ENCODE measurements at regions not wholly inside any gene's neighbourhood (a gene's known extent, or its start where the extent isn't known, plus 50 kb on each side); places are given as distances from the start of the nearest gene placed in this dataset.
"Not testable (repeated sequence)": the region's sequence is repeated elsewhere in the genome, so short reads cannot be mapped to it uniquely, and the experiment has no call there.

DNA sequence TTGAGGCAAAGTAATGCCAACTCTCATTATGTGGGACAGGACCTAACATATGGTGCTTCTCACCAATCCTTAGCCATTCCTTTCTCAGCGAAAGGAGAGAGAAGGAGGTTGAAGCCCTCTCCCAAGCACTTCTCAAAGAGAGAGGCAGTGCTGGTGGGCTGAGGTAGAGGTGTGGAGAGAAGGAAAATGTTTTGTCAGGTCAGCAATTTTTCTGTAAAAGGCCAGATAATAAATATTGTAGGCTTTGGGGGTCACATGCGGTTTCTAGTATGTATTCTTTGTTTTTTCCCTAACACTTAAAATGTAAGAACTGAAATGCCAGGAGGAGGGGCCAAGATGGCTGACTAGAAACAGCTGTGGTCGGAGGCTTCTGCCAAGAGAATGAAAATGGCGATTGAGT lies 225.0 kb upstream of the NPY start:
- no peak for DNase-seq

DNA sequence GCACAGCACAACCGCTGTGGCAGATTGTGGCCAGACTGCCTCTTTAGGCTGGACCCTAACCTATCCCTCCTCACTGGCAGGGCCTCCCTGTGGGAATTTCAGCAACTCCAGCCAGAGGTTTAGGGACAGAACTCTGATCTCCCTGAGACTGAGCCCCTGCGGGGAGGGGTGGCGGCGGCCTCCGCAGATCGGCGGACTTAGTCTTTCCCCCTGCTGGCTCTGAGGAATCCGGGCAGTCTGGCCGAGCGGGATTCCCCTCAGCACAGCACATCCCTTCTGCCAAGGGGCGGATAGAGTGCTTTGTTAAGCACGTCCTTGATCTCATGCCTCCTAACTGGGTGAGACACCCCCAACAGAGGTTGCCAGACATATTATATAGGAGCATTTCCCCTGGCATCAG lies 224.2 kb upstream of the NPY start:
- no peak for DNase-seq

DNA sequence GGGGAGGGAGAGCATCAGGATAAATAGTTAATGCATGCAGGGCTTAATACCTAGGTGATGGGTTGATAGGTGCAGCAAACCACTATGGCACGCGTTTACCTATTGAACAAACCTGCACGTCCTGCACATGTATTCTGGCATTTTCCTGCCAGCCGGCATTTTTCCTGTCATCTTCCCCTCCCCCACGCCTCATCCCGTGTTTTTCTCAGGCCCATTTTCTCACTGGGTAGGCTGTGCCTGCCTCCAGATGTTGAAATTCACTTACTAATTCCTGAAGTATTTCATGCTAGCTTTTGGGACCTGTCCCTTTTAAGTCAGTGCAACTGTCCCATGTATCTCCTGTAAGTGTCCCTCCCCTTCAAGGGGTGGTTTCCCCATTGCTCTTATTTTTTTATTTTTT lies 220.3 kb upstream of the NPY start:
- no peak for DNase-seq

DNA sequence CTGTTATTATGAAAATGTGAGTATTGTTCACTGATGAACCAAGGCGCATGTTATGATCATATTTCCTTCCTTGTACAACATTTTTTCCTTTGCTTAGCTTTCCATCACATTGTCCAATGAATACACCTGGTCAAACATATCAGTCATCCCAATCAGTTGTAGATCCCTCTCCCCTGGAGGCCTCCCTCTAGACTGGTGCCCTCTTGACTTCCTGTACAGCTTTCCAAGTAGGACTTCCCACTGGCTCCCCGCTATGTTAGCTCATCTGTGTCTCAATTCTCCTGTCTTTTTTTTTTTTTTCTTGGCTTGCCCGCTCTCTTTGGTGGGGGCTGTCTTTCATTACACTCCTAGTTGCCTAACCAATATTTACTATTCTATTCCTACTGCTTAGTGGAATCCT lies 214.2 kb upstream of the NPY start:
- DNase-seq = no peak

DNA sequence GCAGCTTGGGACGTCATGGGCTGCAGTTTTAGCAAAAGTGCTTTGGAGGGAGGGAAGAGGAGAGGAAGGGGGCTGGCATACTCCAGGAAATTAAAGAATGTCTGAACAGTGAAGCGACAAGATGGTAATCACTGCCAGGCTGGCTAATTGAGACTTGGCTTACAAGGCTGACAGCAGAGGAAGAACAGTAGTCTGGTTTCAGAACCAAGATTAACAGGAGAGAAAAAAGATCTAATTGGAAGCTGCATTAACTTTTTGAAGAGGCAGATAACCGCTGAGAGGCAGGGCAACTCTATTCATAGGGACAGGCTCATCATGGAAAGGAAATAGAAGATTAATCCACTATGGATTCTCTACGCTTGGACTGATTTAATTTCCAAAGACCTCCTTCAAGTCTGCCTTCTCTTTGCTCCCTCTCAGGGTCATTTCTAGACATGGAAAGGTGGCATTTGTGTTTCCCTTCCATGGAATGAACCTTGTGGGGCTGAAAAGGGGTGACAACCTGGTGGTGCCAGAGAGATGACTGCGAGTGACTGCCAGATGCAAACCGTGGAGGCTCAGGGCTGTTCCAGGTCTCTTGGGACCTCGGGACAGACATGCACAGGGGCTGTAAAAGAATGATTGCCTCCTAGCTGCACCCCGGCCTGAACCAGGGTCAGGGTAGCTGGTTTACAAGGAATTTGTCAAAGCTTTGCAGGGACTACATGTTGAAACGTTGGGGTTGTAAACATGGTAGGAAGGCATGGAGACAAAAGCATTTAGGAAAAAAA lies 210.2 kb upstream of the NPY start:
- no peak for DNase-seq

DNA sequence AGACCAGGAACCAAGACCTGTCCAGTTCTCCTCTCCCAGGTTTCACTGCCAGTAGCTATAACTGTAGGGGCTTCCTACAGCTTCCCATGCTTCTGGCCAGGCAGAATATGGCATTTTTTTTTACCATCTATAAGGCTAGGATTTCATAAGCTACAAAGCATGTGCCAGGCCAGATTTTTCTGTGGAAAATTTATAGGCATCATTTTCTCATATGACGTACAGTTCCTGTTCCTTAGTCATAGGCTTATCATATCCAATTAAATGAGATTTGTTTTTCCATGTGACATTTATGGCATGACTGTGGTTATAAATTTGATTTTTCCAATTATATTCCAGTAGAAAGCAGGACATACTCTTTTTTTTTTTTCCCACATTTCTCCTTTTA lies 208.6 kb upstream of the NPY start:
- no peak for DNase-seq

DNA sequence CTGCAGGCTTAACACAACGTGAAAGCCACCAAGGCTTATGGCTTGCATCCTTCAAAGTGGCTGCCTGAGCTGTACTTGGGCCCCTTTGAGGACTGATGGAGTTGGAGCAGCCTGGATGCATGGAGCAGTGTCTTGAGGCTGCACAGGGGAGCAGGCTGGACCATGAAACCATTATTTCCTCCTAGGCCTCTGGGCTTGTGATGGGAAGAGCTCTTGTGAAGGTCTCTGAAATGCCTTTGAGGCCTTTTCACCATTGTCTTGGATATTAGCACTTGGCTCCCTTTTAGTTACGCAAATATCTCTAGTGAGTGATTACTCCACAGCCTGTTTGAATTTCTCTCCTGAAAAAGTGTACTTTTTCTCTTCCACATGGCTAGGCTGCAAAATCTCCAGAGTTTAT lies 201.2 kb upstream of the NPY start:
- DNase-seq = no peak

DNA sequence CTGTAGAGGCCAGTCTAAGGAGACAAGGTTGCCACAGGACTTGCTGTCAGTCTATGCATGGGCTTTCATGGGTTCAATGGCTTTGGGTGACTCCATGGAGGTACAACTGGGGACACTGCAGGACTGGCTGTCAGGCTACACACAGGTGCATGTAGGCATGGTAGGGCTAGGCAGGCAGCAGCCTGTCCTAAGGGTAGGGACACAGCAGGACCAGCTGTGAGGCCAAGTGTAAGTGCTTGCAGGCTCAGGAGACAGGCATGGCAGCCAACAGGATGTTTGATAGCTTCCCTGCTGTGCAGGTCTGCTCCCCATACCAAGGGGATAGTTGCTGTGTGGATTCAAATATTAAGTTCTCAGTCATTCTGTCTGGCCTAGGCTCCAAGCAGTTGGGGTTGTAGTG lies 181.0 kb upstream of the NPY start:
- no peak for DNase-seq

DNA sequence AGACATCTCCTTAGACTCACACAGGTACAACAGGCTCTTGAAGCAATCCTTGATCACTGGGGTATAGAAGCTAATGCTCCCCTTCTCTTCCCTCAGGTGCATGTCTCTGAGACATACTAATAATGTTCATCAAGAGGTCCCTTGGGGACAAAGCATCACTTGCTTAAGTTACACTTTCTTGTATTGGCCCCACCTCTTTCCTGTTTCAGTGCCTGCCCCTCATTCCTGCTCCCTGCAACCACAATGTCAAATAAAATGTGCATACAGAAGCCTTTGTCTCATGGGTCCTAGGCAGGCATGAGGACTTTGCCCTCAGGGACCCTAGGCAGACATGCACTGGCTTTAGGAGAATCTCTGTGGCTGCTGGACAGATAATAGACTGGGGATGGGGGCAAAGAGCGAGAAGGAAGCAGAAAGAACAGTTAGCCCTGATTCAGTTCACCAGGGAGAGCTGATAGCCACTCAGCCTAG lies 175.0 kb upstream of the NPY start:
- DNase-seq = no peak

DNA sequence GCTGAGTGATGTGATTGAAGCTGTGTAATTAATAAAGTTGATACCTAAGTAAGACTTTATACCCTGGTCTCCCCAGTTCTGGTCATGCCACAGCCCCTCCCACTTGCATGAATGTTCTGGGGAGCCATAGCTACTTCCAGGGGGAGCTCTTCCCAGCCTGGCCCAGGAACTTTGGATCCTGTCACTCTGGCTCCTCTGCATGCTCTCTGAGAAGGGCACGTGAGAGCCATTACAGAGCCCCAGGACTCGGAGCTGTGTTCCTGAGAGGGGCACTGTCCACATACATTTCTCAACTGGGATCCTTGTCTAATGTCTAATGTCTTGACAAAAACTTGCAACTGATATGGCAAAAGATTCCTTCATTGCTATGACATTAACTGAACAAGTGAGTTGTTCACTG lies 173.9 kb upstream of the NPY start:
- DNase-seq = no peak

DNA sequence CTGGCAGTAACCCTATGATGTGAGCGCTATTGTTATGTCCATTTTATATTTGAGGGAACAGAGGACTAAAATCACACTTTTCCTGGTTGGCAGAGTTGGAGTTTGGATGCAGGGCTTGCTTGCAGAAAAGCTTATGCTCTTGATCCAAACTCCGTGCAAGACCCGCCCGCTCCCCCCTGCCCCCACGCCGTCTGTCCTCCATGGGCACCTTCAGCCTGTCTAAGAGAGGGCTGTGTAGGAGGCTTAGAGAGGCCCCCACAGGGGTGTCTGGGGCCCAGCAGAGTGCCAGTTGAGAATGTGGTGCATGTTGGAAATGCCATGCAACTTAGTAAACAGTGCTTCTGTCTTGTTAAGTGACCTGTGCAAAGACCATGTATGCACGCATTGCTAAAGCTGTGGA lies 170.5 kb upstream of the NPY start:
- no peak for DNase-seq

DNA sequence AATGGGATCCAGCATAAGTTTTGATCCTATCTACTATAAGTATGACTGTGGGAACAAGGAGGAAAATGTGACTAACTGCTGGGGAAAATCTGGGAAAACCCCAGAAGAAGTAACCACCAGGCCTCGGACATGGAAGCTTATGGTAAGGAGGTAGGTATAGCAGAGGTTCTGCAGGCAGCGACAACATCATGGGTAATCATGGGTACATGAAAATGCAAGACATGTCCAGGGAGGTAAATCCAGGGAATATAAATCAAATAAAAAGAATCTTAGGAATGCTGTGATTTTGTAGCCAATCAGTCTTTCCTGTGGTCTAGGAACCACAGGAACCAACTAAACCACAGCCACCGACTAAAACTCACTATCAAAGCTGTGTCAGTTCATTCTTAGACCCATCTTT lies 168.3 kb upstream of the NPY start:
- DNase-seq = no peak

DNA sequence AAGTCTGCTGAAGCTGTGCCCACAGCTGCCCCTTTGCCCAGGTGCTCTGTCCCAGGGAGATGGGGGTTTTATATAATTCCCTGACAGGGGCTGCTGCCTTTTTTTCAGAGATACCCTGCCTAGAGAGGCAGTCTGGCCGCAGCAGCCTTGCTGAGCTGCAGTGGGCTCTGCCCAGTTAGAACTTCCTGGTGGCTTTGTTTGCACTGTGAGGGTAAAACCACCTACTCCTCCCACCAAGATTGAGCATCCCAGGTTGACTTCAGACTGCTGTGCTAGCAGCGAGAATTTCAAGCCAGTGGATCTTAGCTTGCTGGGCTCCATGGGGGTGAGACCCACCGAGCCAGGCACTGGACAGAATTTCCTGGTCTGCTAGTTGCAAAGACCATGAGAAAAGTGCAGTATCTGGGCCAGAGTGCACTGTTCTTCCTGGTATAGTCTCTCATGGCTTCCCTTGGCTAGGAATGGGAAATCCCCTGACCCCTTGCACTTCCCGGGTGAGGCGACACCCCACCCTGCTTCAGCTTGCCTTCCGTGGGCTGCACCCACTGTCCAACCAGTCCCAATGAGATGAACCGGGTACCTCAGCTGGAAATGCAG lies 166.0 kb upstream of the NPY start:
- not testable (repeated sequence) for DNase-seq

DNA sequence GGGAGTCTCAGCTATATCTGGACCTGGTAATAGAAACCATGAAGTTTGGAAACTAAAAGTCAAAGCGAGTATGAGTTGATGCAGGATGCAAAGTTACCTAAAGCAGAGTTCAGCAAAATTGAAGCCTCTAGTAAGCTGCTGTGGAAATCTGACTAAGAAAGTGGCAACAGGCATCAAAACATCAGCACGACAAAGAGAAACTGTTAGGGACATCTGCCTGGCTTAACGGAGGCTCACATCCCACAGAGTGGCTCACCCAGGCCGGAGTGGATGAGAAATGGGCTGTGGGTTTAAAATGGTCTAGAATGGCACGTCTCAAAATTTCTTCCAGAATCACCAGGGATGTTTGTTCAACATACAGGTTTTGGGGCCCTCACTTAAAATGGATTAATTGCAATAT lies 164.1 kb upstream of the NPY start:
- no peak for DNase-seq

DNA sequence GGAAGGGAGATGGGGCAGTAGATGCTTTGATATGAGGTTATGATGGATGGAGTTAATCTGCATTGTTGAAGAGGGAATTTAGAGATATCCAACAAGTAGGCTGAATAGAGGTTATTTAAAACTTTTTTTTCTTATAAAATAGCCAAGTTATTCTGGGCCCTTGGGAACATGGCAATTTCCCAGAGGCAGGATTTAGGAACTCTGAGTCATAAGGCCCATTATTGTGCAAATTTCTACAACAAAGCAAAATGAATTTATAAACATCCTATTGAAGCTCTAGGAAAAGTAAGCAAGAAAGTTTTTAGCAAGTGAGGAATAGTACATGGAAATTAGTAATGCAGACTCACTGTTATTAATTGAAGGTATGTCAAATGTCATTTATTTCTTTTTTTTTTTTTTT lies 160.9 kb upstream of the NPY start:
- no peak for DNase-seq

DNA sequence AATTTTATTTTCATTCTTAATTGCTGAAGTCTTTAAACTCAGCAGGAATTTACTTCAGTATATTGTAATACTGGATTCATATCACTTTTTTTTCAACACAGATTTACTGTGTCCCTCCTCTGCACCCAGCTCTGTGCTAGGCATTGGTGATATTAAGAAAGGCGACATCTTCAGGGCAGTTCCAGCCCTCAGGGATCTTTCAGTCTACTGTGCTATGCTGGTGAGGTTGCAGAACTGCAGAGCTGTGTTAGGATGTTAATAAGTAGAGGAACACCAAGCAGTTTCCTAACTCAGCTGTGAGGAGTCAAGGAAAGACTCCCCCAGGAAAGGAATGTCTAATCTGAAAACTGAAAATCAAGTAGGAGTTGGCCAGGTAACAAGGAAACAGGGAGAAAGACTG lies 158.2 kb upstream of the NPY start:
- no peak for DNase-seq

DNA sequence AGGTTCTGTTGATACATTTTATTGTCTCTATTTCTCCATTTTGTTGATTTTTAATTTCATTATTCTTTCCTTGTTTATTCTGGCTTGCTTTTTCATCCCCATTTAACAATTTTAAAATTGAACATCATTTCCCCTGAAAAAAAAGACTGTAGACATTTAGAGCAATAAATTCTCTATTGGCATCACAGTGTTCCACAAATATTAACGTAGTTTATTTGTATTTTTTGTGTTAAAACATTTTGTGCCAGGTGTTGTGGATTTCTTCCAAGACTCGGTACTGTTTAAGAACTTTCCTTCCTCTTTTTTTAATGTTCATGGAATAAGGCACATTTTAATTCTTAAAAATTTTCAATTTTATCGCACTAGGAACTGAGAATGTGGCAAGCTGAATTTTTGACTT lies 156.1 kb upstream of the NPY start:
- no peak for DNase-seq

DNA sequence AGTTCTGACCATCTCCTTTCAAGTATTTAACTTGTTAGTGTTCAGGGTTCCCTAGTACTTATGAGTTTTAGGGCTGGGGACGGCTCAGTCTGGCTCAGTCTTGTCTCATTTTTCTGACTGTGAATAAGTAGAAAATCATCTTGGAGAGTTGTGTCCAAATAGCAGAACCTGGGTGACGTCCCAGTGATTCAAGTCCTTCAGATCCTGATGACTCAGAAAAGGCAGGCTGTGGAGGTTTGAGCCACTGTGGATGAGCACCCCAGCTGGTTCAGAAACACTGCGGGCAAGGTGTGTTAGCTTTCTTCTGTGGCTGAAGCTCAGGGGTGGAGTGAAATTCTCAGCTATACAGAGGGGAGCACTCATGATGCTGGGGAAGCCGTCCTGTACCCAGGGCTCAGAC lies 154.4 kb upstream of the NPY start:
- DNase-seq = no peak

DNA sequence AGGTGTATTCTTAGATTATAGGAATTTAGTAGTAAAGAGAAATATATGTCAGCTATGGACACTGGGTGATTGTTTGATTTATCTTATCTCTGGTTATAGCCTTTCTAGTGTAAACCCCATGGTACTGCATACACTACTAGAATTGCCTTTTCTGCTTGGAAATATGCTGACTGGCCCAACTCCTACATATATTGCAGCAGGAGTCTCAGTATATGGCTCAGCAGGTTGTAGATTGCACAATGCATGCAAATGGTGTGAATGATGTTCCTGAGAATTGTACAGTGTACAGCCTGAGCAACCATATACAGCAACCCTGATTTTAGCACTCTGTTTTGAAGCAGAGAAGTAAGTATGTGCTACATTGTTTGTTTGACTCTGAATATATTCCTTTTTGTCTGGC lies 153.4 kb upstream of the NPY start:
- no peak for DNase-seq

DNA sequence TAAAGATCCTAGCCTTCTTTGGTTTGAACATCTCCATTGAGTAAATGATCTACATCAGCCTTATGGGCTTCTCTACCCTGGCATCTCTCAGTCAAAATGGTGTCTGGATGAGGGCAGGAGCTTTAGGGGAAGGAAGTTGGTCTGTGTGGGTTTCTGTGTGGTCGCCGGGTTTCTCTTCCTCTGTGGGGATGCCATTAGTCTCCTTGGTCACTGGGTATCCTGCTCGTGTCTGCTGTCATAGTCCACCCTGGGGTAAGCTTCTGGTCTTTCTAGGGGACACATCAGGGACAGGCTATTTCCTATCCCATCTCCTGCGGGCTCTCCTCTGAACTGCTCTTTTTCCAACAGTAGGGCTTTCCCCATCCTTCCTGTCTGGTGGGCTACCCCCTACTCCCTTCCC lies 150.3 kb upstream of the NPY start:
- DNase-seq = no peak

DNA sequence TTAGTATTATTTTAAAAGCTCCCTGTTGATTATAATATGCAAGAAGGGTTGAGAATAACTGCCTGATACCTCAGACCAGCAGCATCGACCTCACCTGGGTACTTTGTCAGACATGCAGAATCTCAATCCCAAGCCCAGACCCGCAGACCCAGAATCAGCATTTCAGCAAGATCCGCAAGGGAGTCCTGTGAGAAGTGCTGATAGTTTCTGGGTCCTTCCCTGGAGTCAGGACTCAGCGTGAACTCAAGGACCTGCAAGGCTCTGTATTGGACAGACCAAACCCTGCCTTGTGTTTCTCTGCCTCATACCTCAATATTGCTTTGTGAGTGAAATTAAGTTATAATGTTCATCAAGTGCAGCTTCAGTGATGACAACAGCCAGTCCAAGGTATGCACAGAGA lies 149.5 kb upstream of the NPY start:
- DNase-seq = no peak

DNA sequence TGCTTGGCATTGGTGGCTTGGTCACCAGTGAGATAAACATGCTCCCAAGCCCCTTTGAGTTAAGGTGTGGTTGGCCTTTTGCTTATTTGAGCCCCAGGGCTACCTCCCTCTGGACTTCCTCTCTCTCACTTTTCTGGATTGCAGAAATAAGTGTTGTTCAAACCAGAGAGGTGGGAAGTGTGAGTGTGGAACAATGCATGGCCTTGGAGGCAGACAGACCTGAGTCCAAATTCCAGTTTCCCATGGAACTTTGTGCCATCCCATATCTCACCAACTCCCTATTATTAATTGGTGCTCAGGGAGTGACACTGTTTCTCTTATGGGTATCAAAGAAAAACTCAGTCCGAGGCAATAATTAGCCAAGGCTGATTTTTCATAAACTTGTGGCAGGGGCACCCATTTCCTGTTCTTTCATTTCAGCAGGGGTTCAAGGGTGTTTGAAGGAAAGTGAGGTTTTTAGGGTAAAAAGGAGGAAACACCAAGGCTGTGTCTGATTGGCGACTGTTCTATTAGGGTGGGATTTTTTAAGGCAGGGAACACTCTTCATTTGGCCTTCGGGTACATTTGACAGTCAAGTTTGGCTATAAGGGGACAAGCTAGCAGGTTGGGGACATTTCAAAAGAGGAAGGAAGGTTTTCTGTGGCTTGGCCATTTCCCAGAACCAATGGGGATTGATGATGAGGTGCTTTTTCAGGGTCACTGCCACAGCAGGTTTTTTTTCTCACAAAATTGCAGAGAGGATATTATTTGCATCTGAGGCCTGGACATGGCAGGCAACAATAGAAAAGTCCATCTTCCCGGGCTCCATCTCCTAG lies 148.8 kb upstream of the NPY start:
- no peak for DNase-seq

DNA sequence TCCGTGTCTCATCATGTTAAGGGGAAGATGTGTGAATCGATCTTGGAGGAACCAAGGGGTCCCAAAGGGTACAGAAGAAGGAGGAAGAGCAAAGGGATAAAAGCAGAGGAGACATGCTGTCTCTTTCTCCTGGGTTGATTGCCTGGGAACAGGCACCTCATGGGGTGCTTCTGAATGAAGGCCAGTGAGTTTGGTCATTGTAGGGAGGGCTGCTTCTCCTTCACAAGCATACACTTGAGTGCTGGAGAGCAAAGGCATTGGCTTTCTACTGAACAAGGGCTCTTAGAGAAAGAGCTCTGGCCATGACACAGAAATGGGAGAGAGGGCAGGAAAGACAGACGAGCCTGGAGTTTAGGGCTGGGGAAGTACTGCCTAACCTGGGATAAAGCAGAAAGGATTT lies 146.7 kb upstream of the NPY start:
- no peak for DNase-seq

DNA sequence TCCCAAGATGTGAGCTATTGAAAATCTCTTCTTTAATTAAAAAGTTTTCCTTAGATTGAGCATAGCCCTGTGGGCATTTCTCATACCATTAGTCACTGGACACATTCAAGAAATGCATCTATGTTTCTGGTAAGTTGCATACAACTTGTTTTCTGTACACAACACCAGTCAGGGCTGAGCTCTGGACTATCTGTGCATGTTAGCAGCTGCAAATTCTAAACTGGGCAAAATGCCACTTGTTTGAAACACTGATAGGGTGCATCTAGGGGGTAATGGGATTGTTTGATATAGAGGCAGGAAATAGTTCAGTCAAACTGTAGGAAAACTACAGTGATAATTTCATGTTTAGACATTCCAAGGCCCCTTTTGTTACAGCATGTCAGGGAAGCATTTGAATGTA lies 145.6 kb upstream of the NPY start:
- no peak for DNase-seq
